ENCODE measurements at regions not wholly inside any gene's neighbourhood (a gene's known extent, or its start where the extent isn't known, plus 50 kb on each side); places are given as distances from the start of the nearest gene placed in this dataset.

DNA sequence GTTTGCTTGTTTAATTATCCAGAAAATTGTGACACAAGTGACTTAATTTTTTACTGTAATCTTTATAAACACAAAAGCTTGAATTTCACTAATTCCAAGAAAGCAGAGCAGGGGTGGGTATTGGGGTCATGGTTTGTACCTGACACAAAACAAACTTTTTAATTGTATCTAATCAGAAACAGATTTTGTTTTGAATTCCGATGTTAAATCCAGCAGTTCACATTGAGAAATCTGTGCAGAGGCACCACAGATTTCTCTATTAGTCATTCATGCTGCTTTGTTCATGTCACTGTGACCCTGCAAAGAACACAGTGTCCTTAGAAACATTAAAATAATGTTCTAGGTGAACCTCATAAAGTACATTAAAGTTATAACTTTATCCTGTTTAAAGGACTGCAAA, 443.4 kb downstream of the NYAP2 start:
- Histone ChIP-seq H3K4me3 (ENCODE audit: low read depth, low read length) (no peak overlapping the region), H3K9me3 (ENCODE audit: control insufficient read depth, insufficient read depth, low read depth, low read length) (no peaks in the 10 kb centered on the region), H3K27ac (ENCODE audit: extremely low read depth, low read depth, low read length) (no peak overlapping the region), H3K36me3 (ENCODE audit: control insufficient read depth in 2 of 2, insufficient read depth in 1 of 2, low read length in 2 of 2) (no peaks in the 10 kb centered on the region), H3K4me1 (ENCODE audit: control insufficient read depth, insufficient read depth, low read length) (no peaks in the 10 kb centered on the region; the same call in 1 of the 2 replicates)
- ChIA-PET POLR2A (interaction anchor here (0.6 kb wide), 1 partner anchor 12 kb away, joined by 3 read pairs; no protein-coding TSS in a partner anchor), CTCF (interaction anchor here (1.0 kb wide), 1 partner anchor 959 kb away, joined by 3 read pairs; no protein-coding TSS in a partner anchor)
- TF ChIP-seq ZNF670 (tag by site-specific recombination; IDR thresholded peaks at IDR 0.05; ENCODE audit: low read depth), result no peak
- TF ChIP-seq ZXDB (tag by site-specific recombination; IDR thresholded peaks at IDR 0.05), result no peak
- no peak for TF ChIP-seq YY2 (tag by site-specific recombination; IDR thresholded peaks at IDR 0.05)
- TF ChIP-seq ZNF266 (tag by site-specific recombination; IDR thresholded peaks at IDR 0.05; ENCODE audit: low read depth), result no peak
- TF ChIP-seq, protein P1, sequence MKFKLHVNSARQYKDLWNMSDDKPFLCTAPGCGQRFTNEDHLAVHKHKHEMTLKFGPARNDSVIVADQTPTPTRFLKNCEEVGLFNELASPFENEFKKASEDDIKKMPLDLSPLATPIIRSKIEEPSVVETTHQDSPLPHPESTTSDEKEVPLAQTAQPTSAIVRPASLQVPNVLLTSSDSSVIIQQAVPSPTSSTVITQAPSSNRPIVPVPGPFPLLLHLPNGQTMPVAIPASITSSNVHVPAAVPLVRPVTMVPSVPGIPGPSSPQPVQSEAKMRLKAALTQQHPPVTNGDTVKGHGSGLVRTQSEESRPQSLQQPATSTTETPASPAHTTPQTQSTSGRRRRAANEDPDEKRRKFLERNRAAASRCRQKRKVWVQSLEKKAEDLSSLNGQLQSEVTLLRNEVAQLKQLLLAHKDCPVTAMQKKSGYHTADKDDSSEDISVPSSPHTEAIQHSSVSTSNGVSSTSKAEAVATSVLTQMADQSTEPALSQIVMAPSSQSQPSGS (tag by site-specific recombination; IDR thresholded peaks at IDR 0.05; ENCODE audit: low read depth), result no peak
- no peak for TF ChIP-seq ZNF677 (tag by site-specific recombination; IDR thresholded peaks at IDR 0.05)
- no peak for TF ChIP-seq MZF1 (tag by site-specific recombination; IDR thresholded peaks at IDR 0.05; ENCODE audit: borderline replicate concordance)
- TF ChIP-seq, protein P2, sequence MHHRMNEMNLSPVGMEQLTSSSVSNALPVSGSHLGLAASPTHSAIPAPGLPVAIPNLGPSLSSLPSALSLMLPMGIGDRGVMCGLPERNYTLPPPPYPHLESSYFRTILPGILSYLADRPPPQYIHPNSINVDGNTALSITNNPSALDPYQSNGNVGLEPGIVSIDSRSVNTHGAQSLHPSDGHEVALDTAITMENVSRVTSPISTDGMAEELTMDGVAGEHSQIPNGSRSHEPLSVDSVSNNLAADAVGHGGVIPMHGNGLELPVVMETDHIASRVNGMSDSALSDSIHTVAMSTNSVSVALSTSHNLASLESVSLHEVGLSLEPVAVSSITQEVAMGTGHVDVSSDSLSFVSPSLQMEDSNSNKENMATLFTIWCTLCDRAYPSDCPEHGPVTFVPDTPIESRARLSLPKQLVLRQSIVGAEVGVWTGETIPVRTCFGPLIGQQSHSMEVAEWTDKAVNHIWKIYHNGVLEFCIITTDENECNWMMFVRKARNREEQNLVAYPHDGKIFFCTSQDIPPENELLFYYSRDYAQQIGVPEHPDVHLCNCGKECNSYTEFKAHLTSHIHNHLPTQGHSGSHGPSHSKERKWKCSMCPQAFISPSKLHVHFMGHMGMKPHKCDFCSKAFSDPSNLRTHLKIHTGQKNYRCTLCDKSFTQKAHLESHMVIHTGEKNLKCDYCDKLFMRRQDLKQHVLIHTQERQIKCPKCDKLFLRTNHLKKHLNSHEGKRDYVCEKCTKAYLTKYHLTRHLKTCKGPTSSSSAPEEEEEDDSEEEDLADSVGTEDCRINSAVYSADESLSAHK (tag by site-specific recombination; IDR thresholded peaks at IDR 0.05), result no peak
- no peak for TF ChIP-seq SETDB1 (IDR thresholded peaks at IDR 0.05; ENCODE audit: insufficient read length, low read length)
- TF ChIP-seq ZNF350 (tag by site-specific recombination; IDR thresholded peaks at IDR 0.05), result no peak
- no peak for TF ChIP-seq ZBTB20 (tag by site-specific recombination; IDR thresholded peaks at IDR 0.05)
- no peak for TF ChIP-seq SP7 (tag by site-specific recombination; IDR thresholded peaks at IDR 0.05)
- no peak for TF ChIP-seq RBAK (tag by site-specific recombination; IDR thresholded peaks at IDR 0.05)
- TF ChIP-seq SP3 (tag by site-specific recombination; IDR thresholded peaks at IDR 0.05), result no peak
- TF ChIP-seq, protein P3, sequence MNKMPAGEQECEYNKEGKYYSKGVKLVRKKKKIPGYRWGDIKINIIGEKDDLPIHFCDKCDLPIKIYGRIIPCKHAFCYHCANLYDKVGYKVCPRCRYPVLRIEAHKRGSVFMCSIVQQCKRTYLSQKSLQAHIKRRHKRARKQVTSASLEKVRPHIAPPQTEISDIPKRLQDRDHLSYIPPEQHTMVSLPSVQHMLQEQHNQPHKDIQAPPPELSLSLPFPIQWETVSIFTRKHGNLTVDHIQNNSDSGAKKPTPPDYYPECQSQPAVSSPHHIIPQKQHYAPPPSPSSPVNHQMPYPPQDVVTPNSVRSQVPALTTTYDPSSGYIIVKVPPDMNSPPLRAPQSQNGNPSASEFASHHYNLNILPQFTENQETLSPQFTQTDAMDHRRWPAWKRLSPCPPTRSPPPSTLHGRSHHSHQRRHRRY (tag by site-specific recombination; IDR thresholded peaks at IDR 0.05), result no peak
- TF ChIP-seq ZBTB8A (tag by site-specific recombination; IDR thresholded peaks at IDR 0.05), result no peak
- TF ChIP-seq ZNF19 (tag by site-specific recombination; IDR thresholded peaks at IDR 0.05; ENCODE audit: low read depth), result no peak
- TF ChIP-seq ZNF169 (tag by site-specific recombination; IDR thresholded peaks at IDR 0.05), result no peak
- TF ChIP-seq EGR2 (tag by site-specific recombination; IDR thresholded peaks at IDR 0.05; ENCODE audit: low read depth), result no peak

DNA sequence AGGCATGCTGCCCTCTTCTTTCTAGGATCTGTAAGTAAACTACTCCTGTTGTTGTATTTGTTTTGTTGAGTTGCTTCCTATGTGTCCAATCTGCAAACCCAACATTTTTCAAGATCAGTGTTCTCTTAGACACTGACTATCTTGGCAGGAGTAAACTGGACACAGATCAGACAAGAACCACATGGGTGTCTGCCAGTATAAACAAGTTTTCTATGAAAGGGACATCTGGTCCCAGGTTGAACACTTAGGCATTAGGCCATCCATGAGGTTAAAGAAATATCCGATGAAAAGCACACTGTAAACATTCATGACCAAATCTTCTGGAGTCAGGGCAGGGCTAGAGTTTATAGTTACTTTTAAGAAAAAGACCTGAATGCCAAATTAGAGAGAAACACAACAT, 441.8 kb downstream of the NYAP2 start:
- POLR2A ChIA-PET, result no interaction called here
- Histone ChIP-seq H3K9me3 (ENCODE audit: control insufficient read depth, insufficient read depth, low read depth, low read length) (no peaks in the 10 kb centered on the region), H3K4me3 (ENCODE audit: low read depth, low read length) (no peak overlapping the region), H3K27ac (ENCODE audit: extremely low read depth, low read depth, low read length) (no peak overlapping the region), H3K36me3 (ENCODE audit: control insufficient read depth in 2 of 2, insufficient read depth in 1 of 2, low read length in 2 of 2) (no peaks in the 10 kb centered on the region), H3K4me1 (ENCODE audit: control insufficient read depth, insufficient read depth, low read length) (no peaks in the 10 kb centered on the region; the same call in 1 of the 2 replicates)
- CTCF ChIA-PET, result no interaction called here
- no peak for TF ChIP-seq ZNF623 (tag by site-specific recombination; IDR thresholded peaks at IDR 0.05)
- TF ChIP-seq, protein P4, sequence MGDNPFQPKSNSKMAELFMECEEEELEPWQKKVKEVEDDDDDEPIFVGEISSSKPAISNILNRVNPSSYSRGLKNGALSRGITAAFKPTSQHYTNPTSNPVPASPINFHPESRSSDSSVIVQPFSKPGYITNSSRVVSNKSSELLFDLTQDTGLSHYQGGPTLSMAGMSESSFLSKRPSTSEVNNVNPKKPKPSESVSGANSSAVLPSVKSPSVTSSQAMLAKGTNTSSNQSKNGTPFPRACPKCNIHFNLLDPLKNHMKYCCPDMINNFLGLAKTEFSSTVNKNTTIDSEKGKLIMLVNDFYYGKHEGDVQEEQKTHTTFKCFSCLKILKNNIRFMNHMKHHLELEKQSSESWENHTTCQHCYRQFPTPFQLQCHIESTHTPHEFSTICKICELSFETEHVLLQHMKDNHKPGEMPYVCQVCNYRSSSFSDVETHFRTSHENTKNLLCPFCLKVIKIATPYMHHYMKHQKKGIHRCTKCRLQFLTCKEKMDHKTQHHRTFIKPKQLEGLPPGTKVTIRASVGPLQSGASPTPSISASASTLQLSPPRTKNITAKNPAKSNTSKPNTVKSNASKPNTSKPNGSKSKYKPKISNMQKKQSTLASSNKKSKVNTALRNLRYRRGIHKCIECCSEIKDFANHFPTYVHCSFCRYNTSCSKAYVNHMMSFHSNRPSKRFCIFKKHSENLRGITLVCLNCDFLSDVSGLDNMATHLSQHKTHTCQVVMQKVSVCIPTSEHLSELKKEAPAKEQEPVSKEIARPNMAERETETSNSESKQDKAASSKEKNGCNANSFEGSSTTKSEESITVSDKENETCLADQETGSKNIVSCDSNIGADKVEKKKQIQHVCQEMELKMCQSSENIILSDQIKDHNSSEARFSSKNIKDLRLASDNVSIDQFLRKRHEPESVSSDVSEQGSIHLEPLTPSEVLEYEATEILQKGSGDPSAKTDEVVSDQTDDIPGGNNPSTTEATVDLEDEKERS (tag by site-specific recombination; IDR thresholded peaks at IDR 0.05), result no peak
- no peak for TF ChIP-seq IKZF3 (tag by site-specific recombination; IDR thresholded peaks at IDR 0.05)
- no peak for TF ChIP-seq ZNF544 (tag by site-specific recombination; IDR thresholded peaks at IDR 0.05)
- TF ChIP-seq, protein P5, sequence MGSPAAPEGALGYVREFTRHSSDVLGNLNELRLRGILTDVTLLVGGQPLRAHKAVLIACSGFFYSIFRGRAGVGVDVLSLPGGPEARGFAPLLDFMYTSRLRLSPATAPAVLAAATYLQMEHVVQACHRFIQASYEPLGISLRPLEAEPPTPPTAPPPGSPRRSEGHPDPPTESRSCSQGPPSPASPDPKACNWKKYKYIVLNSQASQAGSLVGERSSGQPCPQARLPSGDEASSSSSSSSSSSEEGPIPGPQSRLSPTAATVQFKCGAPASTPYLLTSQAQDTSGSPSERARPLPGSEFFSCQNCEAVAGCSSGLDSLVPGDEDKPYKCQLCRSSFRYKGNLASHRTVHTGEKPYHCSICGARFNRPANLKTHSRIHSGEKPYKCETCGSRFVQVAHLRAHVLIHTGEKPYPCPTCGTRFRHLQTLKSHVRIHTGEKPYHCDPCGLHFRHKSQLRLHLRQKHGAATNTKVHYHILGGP (tag by site-specific recombination; IDR thresholded peaks at IDR 0.05), result no peak
- no peak for TF ChIP-seq ZNF585B (tag by site-specific recombination; IDR thresholded peaks at IDR 0.05)
- TF ChIP-seq ZNF510 (tag by site-specific recombination; IDR thresholded peaks at IDR 0.05; ENCODE audit: insufficient replicate concordance), result no peak
- TF ChIP-seq ZNF404 (tag by site-specific recombination; IDR thresholded peaks at IDR 0.05), result no peak
